ENCODE measurements at regions not wholly inside any gene's neighbourhood (a gene's known extent, or its start where the extent isn't known, plus 50 kb on each side); places are given as distances from the start of the nearest gene placed in this dataset.

DNA sequence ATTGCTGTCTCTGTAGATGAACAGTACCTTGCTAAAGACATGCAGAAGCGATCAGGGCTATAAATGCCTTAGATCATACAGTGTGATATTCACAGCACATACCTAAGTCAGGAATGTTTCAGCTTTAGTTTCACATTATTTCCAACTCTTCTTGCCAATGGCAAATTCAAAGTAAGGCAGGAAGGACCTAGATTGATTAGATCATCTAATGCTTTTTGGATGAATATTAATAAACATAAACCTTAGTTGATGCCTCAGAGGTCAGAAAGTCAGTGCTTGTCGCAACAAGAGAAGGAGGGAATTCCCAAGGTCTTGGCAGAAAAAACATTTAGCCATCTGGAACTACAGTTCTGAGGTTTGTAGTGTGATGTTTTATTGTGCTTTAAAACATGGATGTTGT lies 122.3 kb downstream of the TNFSF18 start:
- TF ChIP-seq TAF1 (IDR thresholded peaks at IDR 0.05; ENCODE audit: borderline replicate concordance, insufficient read depth, low read length) (no peak), SIN3A (IDR thresholded peaks at IDR 0.05; ENCODE audit: borderline replicate concordance, insufficient read depth, low read length) (no peak), FOXP2 (optimal IDR thresholded peaks at IDR 0.05; ENCODE audit: borderline replicate concordance, extremely low read depth, extremely low read length, insufficient read depth) (no peak), POLR2AphosphoS5 (IDR thresholded peaks at IDR 0.05; ENCODE audit: low read depth, low read length) (no peak)
- TF ChIP-seq, protein P1, sequence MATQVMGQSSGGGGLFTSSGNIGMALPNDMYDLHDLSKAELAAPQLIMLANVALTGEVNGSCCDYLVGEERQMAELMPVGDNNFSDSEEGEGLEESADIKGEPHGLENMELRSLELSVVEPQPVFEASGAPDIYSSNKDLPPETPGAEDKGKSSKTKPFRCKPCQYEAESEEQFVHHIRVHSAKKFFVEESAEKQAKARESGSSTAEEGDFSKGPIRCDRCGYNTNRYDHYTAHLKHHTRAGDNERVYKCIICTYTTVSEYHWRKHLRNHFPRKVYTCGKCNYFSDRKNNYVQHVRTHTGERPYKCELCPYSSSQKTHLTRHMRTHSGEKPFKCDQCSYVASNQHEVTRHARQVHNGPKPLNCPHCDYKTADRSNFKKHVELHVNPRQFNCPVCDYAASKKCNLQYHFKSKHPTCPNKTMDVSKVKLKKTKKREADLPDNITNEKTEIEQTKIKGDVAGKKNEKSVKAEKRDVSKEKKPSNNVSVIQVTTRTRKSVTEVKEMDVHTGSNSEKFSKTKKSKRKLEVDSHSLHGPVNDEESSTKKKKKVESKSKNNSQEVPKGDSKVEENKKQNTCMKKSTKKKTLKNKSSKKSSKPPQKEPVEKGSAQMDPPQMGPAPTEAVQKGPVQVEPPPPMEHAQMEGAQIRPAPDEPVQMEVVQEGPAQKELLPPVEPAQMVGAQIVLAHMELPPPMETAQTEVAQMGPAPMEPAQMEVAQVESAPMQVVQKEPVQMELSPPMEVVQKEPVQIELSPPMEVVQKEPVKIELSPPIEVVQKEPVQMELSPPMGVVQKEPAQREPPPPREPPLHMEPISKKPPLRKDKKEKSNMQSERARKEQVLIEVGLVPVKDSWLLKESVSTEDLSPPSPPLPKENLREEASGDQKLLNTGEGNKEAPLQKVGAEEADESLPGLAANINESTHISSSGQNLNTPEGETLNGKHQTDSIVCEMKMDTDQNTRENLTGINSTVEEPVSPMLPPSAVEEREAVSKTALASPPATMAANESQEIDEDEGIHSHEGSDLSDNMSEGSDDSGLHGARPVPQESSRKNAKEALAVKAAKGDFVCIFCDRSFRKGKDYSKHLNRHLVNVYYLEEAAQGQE (IDR thresholded peaks at IDR 0.05; ENCODE audit: insufficient read depth in 1 of 2, low read depth in 2 of 2, low read length in 2 of 2), result no peak

DNA sequence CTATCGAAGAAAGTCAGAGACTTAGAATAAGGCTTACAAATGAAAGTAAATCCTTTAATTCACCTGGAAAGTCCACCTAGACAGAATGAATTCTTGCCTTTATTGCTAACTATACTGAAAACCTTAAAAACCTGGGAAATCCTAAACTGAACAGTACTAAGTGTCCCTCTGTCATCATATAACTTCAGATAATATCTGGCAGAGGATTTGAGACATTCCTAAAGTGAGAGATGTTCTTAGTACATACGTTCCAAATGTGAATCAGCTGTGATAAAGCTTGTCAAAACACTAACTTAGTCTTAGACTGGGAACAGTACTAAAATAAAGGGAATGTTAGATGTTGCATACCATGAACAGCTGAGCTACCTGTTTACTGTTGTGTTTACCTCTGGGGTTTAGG lies 121.7 kb downstream of the TNFSF18 start:
- TF ChIP-seq, protein P1 (IDR thresholded peaks at IDR 0.05; ENCODE audit: insufficient read depth in 1 of 2, low read depth in 2 of 2, low read length in 2 of 2), result no peak
- TF ChIP-seq SIN3A (IDR thresholded peaks at IDR 0.05; ENCODE audit: borderline replicate concordance, insufficient read depth, low read length) (no peak), POLR2AphosphoS5 (IDR thresholded peaks at IDR 0.05; ENCODE audit: low read depth, low read length) (no peak), FOXP2 (optimal IDR thresholded peaks at IDR 0.05; ENCODE audit: borderline replicate concordance, extremely low read depth, extremely low read length, insufficient read depth) (no peak), TAF1 (IDR thresholded peaks at IDR 0.05; ENCODE audit: borderline replicate concordance, insufficient read depth, low read length) (no peak)

DNA sequence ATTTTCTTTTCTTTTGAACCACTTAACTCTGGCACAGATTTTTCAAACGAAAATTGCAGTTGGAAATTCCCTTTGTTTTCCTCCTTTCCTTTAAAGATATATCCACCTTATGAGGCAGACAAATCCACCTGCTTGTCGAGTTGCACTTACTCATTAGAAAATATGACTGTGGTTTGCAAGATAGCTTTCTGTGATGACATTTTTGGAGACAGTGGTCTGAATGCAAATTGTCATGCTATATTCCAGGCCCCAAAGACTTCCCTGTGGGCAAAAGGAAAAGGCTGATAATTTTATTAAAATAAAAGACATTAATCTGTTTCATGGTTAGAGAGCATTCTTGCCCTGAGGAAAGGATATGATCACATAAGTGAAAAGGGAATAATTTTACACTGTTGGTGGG lies 120.6 kb downstream of the TNFSF18 start:
- TF ChIP-seq SIN3A (IDR thresholded peaks at IDR 0.05; ENCODE audit: borderline replicate concordance, insufficient read depth, low read length), result no peak
- no peak for TF ChIP-seq POLR2AphosphoS5 (IDR thresholded peaks at IDR 0.05; ENCODE audit: low read depth, low read length)
- TF ChIP-seq, protein P1 (IDR thresholded peaks at IDR 0.05; ENCODE audit: insufficient read depth in 1 of 2, low read depth in 2 of 2, low read length in 2 of 2), result no peak
- TF ChIP-seq TAF1 (IDR thresholded peaks at IDR 0.05; ENCODE audit: borderline replicate concordance, insufficient read depth, low read length), result no peak
- no peak for TF ChIP-seq FOXP2 (optimal IDR thresholded peaks at IDR 0.05; ENCODE audit: borderline replicate concordance, extremely low read depth, extremely low read length, insufficient read depth)

DNA sequence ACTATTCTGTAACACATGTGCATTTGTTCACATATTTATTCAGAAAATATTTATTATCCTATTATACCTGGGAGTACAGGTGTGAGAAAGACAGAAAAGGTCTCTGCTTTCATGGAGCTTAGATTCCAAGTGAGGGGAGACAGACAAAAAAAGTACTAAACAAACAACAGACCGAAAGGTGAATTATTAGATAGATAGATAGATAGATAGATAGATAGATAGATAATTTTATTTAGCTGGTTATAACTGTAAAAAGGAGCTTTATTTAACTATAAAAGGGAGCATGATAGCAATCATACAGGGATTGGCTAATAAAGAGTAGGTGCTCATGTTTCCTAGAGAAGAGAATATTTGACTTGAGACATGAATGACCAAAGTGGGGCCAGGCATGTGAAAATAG lies 119.4 kb downstream of the TNFSF18 start:
- TF ChIP-seq, protein P1 (IDR thresholded peaks at IDR 0.05; ENCODE audit: insufficient read depth in 1 of 2, low read depth in 2 of 2, low read length in 2 of 2), result no peak
- TF ChIP-seq POLR2AphosphoS5 (IDR thresholded peaks at IDR 0.05; ENCODE audit: low read depth, low read length) (no peak), TAF1 (IDR thresholded peaks at IDR 0.05; ENCODE audit: borderline replicate concordance, insufficient read depth, low read length) (no peak), FOXP2 (optimal IDR thresholded peaks at IDR 0.05; ENCODE audit: borderline replicate concordance, extremely low read depth, extremely low read length, insufficient read depth) (no peak), SIN3A (IDR thresholded peaks at IDR 0.05; ENCODE audit: borderline replicate concordance, insufficient read depth, low read length) (no peak)

DNA sequence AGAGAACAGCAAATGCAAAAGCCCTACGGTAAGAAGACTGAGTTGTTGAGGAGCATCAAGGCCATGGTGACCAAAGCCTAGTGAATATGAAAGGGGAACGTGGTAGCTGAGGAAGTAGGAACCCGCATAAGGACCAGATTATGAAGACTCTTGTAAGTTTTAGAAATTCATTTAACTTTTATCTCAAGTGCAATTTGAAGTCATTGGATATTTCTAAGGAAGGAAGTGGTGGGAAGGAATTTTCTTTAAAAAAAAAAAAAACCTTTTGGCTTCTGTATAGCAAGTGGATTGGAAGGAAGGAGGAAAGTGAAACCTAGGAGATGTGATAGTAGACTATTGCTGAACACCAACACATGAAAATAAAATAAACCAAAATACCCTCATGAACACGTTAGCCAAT lies 119.0 kb downstream of the TNFSF18 start:
- no peak for TF ChIP-seq POLR2AphosphoS5 (IDR thresholded peaks at IDR 0.05; ENCODE audit: low read depth, low read length)
- TF ChIP-seq FOXP2 (optimal IDR thresholded peaks at IDR 0.05; ENCODE audit: borderline replicate concordance, extremely low read depth, extremely low read length, insufficient read depth), result no peak
- no peak for TF ChIP-seq SIN3A (IDR thresholded peaks at IDR 0.05; ENCODE audit: borderline replicate concordance, insufficient read depth, low read length)
- TF ChIP-seq, protein P1 (IDR thresholded peaks at IDR 0.05; ENCODE audit: insufficient read depth in 1 of 2, low read depth in 2 of 2, low read length in 2 of 2), result no peak
